ENCODE measurements at regions not wholly inside any gene's neighbourhood (a gene's known extent, or its start where the extent isn't known, plus 50 kb on each side); places are given as distances from the start of the nearest gene placed in this dataset.

DNA sequence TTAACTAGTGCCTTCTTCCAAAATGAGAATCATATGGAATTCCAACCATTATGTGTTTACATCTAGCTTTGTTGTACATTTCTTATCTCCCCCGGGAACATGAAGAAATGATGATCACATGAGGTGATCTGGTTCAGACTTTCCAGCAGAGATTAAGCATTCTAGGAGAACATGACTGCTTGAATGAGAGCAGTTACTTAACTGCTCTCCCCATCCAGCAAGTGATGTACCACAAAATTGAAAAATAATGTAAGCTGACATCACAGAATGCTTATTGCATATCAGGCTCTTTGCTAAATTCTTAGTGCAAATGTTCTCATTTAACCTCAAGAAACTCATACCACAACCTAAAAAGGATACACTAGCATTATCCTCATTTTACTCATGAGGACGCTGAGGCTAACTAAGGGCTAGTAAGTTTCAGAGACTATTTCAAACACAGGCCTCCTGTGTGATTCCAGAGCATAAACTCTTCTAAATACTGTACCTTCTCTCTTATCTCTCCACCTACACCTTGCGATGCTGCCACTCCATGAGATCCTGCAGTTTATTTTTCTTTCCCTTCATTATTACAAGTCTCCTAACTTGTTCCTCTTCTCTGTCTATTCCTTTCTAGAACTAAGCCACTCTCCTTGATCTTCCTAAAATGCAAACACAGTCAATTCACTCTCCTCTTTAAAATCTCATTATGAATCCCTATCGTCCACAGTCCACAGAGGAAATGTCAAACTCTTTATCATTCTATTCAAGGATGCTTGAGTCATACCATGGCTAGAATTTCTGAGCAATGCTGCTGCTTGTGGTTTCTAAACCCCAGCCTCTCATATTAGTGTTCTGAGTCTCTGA, 1224.8 kb upstream of the ZEB2 start:
- Mint-ChIP-seq H3K9me3 (no peaks in the 10 kb centered on the region), H3K27ac (peak overlapping the region in 1 of 3 experiments; percentile 0), H3K4me1 (peaks cover 11% of the 10 kb centered on the region), H3K36me3 (ENCODE audit: low read depth) (no peaks in the 10 kb centered on the region), H3K4me3 (no peak overlapping the region), H3K27me3 (ENCODE audit: low read depth) (no peaks in the 10 kb centered on the region)
- TF ChIP-seq, protein P1, sequence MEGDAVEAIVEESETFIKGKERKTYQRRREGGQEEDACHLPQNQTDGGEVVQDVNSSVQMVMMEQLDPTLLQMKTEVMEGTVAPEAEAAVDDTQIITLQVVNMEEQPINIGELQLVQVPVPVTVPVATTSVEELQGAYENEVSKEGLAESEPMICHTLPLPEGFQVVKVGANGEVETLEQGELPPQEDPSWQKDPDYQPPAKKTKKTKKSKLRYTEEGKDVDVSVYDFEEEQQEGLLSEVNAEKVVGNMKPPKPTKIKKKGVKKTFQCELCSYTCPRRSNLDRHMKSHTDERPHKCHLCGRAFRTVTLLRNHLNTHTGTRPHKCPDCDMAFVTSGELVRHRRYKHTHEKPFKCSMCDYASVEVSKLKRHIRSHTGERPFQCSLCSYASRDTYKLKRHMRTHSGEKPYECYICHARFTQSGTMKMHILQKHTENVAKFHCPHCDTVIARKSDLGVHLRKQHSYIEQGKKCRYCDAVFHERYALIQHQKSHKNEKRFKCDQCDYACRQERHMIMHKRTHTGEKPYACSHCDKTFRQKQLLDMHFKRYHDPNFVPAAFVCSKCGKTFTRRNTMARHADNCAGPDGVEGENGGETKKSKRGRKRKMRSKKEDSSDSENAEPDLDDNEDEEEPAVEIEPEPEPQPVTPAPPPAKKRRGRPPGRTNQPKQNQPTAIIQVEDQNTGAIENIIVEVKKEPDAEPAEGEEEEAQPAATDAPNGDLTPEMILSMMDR (IDR thresholded peaks at IDR 0.05; ENCODE audit: unreplicated experiment in 3 of 3), result no peak

DNA sequence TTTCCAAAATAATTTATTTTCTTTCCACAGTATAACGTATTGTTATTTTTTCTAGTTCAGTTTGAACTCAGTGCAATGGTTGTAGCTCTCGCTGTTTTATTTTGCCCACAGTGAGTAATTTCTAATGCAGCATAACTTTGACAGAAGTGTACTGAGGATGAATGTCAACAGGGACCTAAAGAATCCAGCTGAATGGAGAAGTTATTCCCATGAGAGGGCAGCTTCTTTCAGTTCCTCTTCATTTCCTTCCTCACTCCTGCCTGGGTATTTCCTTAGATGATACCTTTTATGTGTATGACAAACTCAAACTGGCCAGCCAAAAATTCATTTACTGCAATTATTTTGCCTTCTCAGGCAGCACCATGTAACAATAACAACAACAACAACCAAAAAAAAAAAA, 1223.1 kb upstream of the ZEB2 start:
- H3K4me3 Mint-ChIP-seq, result no peak overlapping the region
- H3K4me1 Mint-ChIP-seq, result peaks cover 4% of the 10 kb centered on the region
- H3K27me3 Mint-ChIP-seq (ENCODE audit: low read depth), result no peaks in the 10 kb centered on the region
- H3K36me3 Mint-ChIP-seq (ENCODE audit: low read depth), result no peaks in the 10 kb centered on the region
- TF ChIP-seq, protein P1 (IDR thresholded peaks at IDR 0.05; ENCODE audit: unreplicated experiment in 3 of 3), result no peak
- H3K9me3 Mint-ChIP-seq, result no peaks in the 10 kb centered on the region
- no peak overlapping the region for H3K27ac Mint-ChIP-seq

- no peak overlapping the region for H3K4me3 Mint-ChIP-seq
- H3K27ac Mint-ChIP-seq, result no peak overlapping the region
- no peaks in the 10 kb centered on the region for H3K36me3 Mint-ChIP-seq (ENCODE audit: low read depth)
- H3K9me3 Mint-ChIP-seq, result no peaks in the 10 kb centered on the region
- TF ChIP-seq, protein P1 (IDR thresholded peaks at IDR 0.05; ENCODE audit: unreplicated experiment in 3 of 3), result no peak
- H3K27me3 Mint-ChIP-seq (ENCODE audit: low read depth), result no peaks in the 10 kb centered on the region
- H3K4me1 Mint-ChIP-seq, result no peaks in the 10 kb centered on the region
Measured at GRCh38 chr2:145741636-145742035, 1221.7 kb upstream of the ZEB2 start.

DNA sequence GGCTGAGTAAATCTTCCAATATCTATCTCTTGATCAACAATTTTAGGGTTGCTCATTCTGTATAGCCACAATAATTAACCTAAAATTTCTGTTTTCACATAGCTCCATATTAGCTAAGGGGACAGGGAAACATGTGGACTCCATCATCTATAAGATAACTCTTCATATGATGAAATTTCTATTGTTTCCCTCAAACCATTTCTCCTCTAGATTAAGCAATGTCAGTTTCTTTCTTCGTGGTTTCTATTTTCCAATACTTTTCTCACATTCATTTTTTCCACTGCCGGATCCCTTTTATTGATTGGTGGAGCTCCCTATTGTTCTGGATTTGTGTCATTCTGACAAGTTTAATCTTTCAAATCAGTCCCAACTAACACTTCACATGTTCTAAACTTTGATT, 1221.3 kb upstream of the ZEB2 start:
- H3K36me3 Mint-ChIP-seq (ENCODE audit: low read depth), result no peaks in the 10 kb centered on the region
- no peak overlapping the region for H3K27ac Mint-ChIP-seq
- TF ChIP-seq, protein P1 (IDR thresholded peaks at IDR 0.05; ENCODE audit: unreplicated experiment in 3 of 3), result no peak
- H3K4me1 Mint-ChIP-seq, result no peaks in the 10 kb centered on the region
- H3K4me3 Mint-ChIP-seq, result no peak overlapping the region
- no peaks in the 10 kb centered on the region for H3K9me3 Mint-ChIP-seq
- no peaks in the 10 kb centered on the region for H3K27me3 Mint-ChIP-seq (ENCODE audit: low read depth)

DNA sequence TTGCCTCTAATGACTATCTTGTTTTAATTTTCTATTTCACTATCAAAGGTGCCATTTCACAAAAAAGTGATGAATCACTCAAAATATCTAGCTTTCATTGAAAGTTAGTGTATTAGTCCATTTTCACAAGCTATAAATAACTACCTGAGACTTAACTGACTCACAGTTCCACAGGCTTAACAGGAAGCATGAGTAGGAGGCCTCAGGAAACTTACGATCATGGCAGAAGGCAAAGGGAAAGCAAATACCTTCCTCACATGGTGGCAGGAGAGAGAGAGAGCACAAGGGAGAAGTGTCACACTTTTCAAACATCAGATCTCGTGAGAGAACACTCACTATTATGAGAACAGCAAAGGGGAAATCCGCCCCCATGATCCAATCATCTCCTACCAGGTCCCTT, 1220.4 kb upstream of the ZEB2 start:
- TF ChIP-seq, protein P1 (IDR thresholded peaks at IDR 0.05; ENCODE audit: unreplicated experiment in 3 of 3), result no peak
- no peaks in the 10 kb centered on the region for H3K9me3 Mint-ChIP-seq
- H3K4me1 Mint-ChIP-seq, result no peaks in the 10 kb centered on the region
- no peak overlapping the region for H3K27ac Mint-ChIP-seq
- H3K4me3 Mint-ChIP-seq, result no peak overlapping the region
- H3K27me3 Mint-ChIP-seq (ENCODE audit: low read depth), result no peaks in the 10 kb centered on the region
- H3K36me3 Mint-ChIP-seq (ENCODE audit: low read depth), result no peaks in the 10 kb centered on the region

GRCh38 chr2:145739681-145740080, 1219.8 kb upstream of the ZEB2 start:
- no peaks in the 10 kb centered on the region for H3K9me3 Mint-ChIP-seq
- TF ChIP-seq, protein P1 (IDR thresholded peaks at IDR 0.05; ENCODE audit: unreplicated experiment in 3 of 3), result no peak
- no peaks in the 10 kb centered on the region for H3K4me1 Mint-ChIP-seq
- no peaks in the 10 kb centered on the region for H3K36me3 Mint-ChIP-seq (ENCODE audit: low read depth)
- no peaks in the 10 kb centered on the region for H3K27me3 Mint-ChIP-seq (ENCODE audit: low read depth)
- H3K4me3 Mint-ChIP-seq, result no peak overlapping the region
- H3K27ac Mint-ChIP-seq, result no peak overlapping the region
